Pons (tissue), 1 donor: ENCODE measurements at regions not wholly inside any gene's neighbourhood (a gene's known extent, or its start where the extent isn't known, plus 50 kb on each side); places are given as distances from the start of the nearest gene placed in this dataset.
A peak's percentile ranks its signal among the peaks of the same experiment; 100 is the strongest.

ENCODE experiments used
- DNase-seq: peaks from one replicate; pipeline ENCODE4 v3.0.0-alpha.2; 2016; ENCODE audit warnings: low spot score

DNA sequence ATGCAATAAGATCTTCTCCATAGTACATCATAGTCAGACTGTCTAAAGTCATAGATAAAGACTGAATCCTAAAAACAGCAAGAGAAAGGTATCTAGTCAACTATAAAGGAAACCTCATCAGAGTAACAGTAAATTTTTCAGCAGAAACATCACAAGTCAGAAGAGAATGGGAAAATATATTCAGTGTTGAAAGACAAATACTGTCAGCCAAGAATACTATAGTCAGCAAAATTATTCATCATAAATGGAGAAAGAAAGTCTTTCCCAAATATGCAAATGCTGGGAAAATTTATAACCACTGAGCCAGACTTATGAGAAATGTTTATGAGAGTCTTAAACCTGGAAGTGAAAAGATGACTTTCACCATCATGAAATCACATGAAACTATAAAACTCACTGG lies 136.7 kb downstream of the KDR start:
- DNase-seq = no peak

DNA sequence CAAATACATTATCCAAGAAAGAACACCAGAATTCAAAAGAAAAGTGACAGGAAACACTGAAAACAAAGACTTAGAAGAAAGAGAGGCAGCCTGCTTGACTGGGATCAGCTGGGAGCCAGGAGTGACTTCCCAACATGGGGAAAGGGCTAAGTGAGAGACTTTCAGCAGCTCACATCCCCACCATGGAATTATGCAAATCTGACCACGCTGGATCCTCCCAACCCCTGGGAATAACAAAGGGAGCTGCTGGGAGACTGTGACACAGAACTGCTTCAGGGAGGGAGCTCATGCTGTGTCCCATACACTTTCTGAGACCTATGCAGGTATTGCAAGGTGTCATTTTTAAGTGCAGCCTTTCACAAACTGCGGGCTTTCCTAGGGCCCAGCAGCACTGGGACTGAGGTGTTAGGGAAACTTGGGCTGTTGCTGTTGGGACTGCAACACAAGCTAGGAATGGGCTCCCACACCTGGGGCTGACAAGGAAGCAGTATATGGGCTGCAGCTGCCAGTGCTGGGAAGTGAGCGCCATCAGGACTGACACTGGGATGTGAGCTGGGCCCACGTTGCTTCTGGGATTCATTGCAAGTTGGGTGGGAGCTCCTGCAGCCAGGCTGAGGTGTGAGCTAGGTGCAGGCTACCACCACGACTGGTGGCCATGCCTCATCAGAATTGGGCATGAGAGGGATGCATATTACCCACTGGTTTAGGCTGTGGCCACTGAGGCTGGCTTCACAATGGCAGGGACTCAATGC lies 139.1 kb downstream of the KDR start:
- DNase-seq = no peak

DNA sequence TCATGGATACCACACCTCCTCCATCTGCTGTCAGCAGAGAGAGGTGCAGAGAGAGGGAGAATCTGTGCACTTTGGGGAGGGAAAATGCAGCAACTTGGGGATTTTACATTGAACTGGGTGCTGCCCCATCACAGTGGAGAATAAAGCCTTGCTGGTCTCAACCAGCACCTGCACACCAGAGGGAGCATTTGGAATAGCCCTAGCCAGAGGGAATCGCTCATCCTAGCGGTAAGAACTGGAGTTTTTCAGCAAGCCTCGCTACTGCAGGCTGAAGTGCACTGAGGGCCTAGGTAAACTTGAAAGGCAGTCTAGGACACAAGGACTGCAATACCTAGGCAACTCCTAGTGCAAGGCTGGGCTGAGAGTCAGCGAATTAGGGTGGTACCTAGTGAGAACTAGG lies 148.7 kb downstream of the KDR start:
- no peak for DNase-seq

DNA sequence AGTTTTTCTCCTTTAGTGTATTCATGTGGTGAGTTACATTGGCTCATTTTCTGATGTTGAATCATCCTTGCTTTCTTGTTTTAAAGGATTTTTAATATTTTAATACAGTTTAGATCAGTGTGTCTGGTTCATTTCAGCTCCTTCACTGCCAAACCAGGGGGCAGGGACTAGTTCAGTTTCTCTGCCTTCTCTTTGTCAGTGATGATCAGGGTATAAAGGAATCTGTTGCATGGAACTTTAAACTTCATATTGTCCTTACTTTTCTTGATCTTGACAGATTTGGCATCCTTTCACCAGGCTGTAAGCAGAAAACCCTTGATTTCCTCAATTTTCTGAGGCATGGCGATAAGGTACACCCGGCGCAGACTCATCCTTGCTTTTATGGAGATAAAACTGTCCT lies 149.4 kb downstream of the KDR start:
- DNase-seq = no peak

DNA sequence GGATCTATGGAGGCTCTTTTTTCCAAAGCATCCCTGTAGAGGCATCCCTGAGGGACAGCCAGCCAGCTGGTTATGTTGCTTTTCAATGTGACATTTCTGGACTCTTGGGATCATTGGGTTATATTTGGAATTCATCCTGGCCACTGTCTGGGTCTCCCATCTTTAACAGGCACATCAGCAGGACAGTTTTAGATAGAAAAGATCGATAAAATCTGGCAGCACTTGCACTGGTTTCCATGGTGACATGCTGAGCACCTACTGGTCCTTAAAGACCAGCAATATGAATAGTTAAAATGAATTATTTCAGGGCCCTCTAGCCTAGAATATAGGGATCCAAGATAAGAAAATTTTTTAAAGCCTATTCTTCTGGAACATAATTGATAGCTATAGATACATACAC lies 151.6 kb downstream of the KDR start:
- no peak for DNase-seq

DNA sequence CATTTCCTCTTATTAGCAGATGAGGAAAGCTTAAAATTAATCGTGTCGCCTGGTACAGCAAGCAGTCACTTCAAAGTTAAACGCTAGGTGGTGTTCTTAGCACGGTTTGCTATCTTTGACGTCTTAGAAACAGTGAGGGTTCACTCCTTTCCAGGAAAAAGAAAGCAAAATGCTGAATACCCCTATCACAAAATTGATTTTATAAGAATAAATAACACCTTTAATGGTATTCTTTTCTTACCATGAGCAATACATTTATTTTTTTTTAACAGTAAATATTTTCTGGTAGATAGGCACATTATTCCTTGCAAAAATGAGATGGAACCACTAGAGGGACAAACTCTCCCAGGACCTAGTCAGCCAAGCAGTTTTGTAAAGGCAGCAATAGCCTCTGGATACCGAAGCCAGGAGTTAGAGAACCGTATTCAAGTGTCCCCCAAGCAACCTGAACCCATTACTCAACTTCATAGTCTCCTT lies 153.9 kb downstream of the KDR start:
- peak; percentile 71 for DNase-seq

DNA sequence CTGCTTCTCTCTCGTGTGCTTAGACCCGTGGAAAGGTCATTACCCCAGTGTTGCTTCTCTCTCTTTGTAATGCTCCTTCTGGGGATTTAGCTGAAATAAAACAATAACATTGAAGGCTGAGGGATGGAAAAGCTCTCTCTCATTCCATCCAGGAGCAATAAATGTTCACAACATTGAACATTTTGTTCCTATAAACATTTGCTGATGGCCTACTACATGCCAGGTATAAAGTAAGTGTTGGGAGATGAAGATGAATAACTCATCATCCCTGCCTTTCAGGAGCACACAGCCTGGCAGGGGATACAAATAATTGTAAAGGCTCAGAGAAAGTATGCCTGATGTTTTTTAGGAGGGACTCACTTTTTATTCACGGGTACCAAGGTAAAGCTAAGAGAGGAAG lies 158.1 kb downstream of the KDR start:
- no peak for DNase-seq

DNA sequence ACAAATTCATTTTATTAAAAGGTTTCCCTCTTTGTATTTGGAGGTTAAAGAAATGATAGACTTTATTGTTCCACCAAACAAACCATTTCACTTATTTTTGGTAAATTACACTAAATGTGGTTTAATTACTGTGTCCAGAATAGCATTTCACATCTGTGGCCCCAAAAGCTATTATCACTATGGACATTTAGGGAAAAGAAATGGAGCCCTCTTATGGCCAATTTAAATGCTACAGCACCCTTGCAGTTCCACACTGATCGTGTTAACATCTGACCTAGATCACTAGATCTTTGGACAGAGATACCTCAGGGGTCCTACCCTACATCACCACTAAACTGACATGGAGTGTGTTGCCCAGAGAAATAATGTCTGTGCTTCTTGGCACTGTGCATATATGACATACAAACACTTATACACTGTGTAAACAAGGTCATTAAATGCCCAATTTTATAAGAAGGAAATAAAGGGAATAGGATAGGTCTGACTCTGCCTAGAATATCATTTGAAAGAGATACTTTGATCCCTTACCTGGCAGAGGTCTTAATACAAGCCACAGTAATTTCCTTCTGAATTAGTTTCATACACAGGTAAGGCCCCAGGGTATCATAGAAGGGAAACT lies 163.9 kb downstream of the KDR start:
- peak; percentile 64 for DNase-seq

DNA sequence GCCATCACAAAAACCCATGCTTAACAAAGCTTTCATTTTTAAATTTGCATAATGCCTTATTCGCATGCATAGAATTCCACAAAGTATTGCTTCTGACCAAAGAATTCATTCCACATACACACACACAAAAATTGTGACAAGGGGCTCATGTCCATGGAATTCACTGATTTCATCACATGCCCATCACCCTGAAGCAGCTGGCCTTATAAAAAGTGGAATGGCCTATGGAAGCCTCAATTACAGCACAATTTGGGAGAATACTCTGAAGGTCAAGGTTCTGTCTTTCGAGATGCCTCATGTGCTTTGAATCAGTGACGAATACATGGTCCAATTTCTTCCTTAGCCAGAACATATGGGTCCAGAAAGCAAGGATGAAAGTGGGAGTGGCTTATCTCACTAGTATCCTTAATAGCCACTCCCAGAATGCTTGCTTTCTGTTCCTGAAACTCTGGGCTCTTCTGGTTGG lies 165.7 kb downstream of the KDR start:
- no peak for DNase-seq

DNA sequence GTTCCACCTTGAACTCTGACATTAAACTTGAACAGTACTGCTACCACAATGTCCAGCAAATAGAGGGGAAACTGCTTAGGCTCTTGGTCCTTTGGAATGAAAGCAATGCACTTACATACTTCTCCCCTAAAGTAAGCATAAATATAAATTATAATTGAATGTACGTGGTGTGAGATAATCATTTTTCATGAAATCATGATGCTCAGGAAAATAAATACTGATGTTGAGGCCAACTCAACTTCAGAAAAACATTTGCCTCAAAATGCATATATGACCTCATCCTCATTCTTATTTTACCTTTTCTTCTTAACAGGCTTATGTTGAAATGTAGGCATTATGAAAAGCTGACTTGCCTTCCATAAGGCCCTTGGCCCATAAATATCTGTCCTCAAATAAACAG lies 166.3 kb downstream of the KDR start:
- DNase-seq = no peak

DNA sequence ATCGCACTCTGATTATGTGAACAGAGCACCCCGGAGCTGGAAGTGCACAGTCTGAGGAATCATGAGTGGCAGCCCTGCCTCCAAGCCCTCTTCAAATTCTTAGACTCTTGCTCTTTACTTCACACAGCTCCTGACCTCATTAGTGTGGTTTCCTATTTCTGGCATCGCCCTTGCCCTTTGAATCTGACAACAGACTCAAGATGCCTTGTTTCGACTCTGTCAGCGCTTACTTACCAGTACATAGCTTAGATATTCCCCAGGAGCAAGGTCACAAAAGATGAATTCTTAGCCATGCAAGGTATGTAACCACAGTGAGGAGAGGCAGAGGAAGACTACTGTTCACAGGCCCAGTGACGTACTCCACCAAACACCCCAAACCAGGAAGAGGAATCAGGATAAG lies 167.2 kb downstream of the KDR start:
- no peak for DNase-seq

DNA sequence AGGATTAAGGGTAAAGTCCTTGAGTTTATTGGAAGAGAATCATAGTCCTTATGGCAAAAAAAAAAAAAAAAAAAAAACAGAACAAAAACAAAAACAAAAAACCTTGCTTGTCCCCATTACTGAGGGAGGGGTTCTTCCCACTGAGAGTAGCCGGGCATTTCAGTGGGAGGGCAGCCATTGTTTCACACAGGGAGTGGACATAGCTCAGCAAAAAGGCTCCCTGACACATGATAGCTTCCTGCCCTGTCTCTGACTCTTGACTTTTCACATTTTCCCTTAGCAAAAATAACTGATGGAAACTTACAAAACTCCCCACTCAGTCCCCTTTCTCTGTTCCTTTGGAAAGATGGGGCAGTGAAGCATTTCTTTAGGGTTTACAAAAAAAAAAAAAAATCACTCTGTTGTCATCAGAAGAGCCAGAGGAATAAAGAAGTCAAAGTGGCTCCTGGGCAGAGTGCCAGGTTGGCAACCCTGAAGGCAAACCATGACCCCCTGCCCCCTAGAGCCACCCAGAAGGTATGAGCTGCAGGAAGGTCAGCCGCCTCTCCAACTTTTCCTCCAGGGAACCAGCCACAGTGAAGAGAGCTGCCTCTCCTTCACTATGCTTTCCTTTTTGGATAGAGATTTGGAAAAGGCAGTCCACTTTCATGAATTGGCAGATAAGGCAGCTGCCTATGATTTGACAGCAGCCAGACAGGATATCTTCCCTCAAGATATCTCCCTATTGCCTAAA lies 170.6 kb downstream of the KDR start:
- no peak for DNase-seq

DNA sequence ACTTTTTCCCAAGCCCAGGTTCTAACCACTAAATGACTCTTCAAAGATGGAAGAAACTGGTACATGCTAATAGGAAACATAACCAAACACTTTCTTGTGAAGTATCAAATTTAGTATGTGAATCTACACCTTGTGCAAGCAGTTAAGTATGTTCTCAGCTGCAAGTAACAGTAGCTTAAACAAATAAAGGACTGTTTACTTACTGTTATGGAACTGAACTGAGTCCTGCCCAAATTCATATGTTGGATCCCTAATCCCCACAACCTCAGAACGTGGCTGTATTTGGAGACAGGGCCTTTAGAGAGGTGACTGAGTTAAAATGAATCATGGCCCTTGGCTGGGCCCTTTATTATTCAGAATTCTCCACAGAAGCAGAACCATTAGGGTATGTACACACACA lies 178.7 kb downstream of the KDR start:
- DNase-seq = no peak

DNA sequence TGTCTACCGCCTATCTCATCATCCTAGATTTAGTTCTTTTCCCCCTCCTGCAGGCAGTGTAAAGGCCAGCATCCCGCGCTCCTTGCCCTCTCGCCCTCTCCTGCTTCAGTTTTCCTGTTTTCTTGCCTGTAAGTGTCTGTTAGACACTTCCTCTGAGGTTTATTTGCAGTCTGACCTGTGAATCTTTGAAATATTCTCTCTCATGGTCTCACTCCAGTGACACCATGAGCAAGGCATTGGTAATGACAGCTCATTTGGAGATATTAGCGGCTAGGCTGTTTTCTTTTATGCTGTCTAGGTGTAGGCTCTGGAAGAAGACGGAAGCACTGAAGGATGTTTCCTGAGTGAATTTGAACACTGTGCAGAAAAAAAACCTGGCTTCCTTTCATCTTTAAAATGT lies 179.6 kb downstream of the KDR start:
- DNase-seq = no peak

DNA sequence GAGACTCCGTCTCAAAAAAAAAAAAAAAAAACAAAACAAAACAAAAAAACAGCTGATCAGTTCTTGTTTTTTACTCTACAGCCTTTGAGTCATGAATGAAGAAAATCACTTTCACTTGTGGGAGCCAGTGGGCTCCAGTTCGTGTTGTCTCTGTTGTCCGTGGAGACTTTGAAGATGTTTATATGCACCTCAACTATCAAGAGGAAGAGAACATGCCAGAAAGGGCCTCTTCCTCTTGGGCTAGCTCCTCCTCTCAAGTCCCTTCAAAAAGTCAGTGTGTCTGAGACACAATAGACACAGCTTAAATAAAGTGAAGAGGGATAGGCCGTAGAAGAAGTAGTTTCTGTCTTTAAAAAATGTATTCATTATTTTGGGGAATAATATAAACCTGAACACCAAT lies 182.7 kb downstream of the KDR start:
- peak; percentile 34 for DNase-seq

DNA sequence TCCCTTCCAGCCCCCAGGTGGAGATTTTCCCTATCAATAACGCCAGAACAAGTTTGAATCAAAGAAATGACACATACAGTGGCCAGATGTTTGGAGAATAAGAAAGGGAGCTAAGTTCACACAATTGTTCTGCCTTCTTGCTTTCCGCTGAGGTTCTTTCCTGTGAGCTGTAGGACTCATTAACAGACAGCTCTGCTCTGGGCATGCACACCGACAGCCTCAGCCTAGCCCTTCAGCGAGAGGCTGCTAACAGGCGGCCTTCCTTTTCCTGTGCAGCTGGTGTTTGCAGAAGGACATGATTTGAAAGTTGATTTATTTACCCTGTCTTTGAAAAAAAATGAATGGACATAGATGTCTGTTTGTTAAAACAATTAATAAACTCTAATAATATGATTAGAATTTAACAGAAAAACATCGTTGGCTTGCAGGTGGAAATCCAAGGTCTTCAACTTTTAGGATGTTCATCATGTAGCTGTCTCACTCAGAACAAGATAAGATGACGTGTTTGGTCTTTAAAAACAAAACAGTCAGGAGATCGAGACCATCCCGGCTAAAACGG lies 183.3 kb downstream of the KDR start:
- peak; percentile 23 for DNase-seq

DNA sequence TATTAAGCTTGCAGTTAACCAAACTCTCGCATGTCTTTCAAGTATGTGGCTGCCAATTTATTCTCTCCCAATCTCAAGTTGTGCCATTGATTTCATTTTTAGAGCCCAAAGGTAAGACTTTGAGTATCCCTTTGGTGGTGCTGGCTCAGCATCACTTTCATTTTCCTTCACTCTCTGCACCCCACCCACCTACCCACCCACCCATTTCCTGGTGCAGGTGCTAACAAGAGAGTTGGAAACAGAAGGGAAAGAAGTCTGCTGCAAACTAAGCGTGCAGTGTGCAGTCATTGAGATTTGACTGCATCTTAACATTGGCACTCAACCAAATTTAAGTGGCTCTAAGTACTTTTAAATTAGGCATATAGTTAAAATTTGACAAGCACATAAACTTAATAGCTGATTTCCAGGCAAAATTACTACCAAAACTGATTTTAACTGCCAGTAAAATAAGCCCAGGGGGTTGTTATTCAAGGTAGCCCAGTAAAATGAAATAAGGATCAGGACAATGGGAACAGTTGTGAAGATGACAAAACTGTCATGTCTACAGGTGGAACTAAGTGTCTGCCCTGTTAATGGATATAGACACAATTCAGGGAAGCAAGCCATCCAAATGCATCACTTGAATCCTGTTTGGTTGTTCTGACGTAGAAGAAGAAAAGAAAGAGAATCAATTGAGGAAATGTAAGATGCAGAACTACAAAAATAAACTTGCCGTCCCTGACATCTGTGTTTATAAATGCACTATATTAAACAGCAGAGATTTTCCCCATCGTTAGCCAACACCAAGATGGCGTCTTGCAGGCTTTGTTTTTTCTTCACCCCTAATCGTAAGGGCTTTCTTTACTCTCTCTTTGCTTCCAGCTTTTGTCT lies 184.2 kb downstream of the KDR start:
- no peak for DNase-seq

DNA sequence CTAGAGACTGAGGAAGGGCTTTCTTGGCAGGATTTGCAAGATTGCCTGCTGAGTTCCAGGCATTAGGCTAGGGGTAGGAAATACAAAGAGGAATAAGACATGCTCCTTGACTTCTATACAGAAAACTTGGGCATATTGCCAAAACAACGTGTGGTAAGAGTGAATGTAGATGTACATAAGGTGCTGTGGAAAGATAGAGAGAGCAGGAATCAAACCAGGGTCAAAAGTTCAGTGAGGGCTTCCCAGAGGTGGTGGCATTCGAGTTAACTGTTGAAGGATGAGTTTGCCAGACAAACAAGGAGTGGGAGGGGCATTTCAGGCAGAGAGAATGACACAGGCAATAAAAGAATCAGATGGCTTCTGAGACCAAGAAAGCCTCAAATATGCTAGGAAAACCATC lies 187.9 kb downstream of the KDR start:
- DNase-seq = no peak

DNA sequence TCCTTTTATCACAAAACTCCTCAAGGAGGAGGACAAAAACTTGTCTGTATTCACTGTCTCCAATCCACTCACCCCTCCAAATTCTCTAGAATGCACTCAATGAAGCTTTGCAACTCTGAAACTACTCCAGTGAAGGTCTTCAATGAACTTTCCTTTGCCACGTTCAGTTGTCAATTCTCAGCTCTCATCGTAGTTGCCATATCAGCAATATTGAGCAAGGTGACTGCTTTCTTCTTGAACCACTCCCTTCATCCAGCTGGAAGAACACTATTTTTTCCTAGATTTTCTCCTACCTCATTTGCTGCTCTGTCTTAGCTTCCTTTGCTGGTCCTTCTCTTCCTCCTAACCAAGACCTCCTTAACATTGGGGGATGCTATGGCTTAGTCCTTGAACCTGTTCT lies 191.8 kb downstream of the KDR start:
- no peak for DNase-seq

DNA sequence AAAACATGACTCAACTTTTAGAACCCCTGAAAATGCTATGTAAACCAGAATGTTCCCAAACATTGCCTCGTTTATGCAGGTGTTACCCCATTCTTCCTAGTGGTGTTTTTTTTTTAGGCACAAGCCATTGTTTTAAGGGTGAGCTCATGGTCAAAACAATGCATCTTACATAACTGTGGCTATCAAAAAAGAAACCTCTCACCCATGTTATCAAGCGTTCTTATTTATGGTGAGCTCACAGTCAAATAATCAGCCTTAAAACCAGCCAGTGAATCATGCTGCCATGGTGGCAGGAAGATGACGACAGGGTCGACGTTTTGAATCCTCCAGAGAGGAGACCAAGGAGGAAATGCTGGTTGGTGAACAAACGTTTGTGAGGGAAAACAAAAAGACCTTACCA lies 195.2 kb downstream of the KDR start:
- peak; percentile 17 for DNase-seq

DNA sequence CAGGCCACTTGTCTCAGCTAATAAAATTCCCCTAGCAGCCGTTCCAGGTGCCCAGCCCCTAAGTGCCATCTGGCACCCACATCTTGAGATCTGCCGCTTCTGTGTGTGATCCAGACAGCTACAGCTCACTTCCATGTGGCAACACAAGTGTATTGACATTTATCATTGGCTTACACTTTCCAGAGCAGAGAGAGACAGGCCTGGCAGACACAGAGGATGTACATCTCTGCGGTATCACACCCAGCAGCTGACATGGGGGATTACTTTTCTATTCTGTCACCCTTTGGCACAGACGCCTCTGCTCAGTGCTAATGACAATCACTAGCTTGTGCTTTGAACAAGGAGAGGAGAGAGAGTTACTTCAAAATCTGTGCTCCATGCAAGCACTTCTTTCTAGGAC lies 195.9 kb downstream of the KDR start:
- peak; percentile 44 for DNase-seq

DNA sequence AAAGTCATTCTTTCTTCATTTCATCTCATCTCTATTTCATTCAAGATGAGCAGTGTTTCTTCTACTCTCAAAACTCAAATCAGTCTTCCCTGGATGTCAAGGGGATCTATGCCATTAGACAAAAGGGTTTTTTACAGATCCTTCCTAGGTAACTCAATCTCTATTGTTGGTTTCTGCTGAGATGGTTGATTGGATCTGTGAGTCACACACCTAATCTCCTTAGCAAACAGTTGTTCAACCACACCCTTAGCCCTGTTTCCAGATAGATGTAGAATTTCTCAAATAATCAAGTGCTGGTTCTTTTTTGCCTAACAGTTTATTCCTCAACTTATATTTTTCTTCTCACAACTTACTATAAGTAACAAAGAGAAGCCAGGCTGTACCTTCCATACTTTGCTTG lies 200.5 kb downstream of the KDR start:
- DNase-seq = no peak
